ENCODE measurements at regions not wholly inside any gene's neighbourhood (a gene's known extent, or its start where the extent isn't known, plus 50 kb on each side); places are given as distances from the start of the nearest gene placed in this dataset.

- TF ChIP-seq CTCF (IDR thresholded peaks at IDR 0.05 in 2 of 3, conservative IDR thresholded peaks at IDR 0.05 in 1 of 3; ENCODE audit: insufficient read depth in 2 of 3, low read depth in 1 of 3, low read length in 3 of 3) (no peak), ILF3 (IDR thresholded peaks at IDR 0.05; ENCODE audit: borderline replicate concordance) (no peak), ZNF121 (CRISPR knock-in tag; conservative IDR thresholded peaks at IDR 0.05) (no peak), ZEB2 (IDR thresholded peaks at IDR 0.05) (no peak), ZNF780A (CRISPR knock-in tag; IDR thresholded peaks at IDR 0.05) (no peak), TRIM28 (IDR thresholded peaks at IDR 0.05) (no peak), SNAPC5 (CRISPR knock-in tag; IDR thresholded peaks at IDR 0.05) (no peak), HNRNPLL (IDR thresholded peaks at IDR 0.05; ENCODE audit: low read depth, low read length, poor library complexity, severe bottlenecking) (no peak), CHAMP1 (IDR thresholded peaks at IDR 0.05) (no peak), WHSC1 (IDR thresholded peaks at IDR 0.05; ENCODE audit: low read length) (no peak), CUX1 (CRISPR knock-in tag; IDR thresholded peaks at IDR 0.05) (no peak), RBBP5 (IDR thresholded peaks at IDR 0.05; ENCODE audit: borderline replicate concordance, insufficient read depth, low read length, poor library complexity, severe bottlenecking) (no peak), POLR2A (conservative IDR thresholded peaks at IDR 0.05) (no peak)
Measured at GRCh38 chr5:159657298-159657697, 259.0 kb upstream of the ADRA1B start.
